ENCODE measurements at regions not wholly inside any gene's neighbourhood (a gene's known extent, or its start where the extent isn't known, plus 50 kb on each side); places are given as distances from the start of the nearest gene placed in this dataset.

DNA sequence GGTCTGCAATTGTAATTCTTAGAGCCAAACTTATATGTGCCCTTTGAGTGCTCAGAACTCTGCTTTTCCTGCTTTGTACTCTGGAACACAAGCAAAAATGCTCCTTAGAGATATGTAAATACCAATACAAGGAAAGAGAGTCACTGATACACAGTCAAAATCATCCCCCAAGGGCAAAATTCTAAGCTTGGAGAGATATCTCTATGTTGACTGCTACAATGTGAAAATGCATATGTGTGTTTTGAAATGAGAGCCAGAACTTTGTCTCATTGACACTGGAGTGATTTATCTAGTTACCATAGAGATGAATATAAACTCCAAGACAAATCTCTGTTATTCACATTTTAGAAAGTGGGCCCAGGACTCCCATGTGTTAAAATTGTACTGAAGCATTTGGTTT, 494.8 kb upstream of the SLITRK1 start:
- Histone ChIP-seq H3K9me3 (no peaks in the 10 kb centered on the region), H3K4me1 (no peaks in the 10 kb centered on the region), H3K36me3 (no peaks in the 10 kb centered on the region), H3K27me3 (no peaks in the 10 kb centered on the region), H3K27ac (no peak overlapping the region), H3K4me3 (no peak overlapping the region)
- TF ChIP-seq, protein P1, sequence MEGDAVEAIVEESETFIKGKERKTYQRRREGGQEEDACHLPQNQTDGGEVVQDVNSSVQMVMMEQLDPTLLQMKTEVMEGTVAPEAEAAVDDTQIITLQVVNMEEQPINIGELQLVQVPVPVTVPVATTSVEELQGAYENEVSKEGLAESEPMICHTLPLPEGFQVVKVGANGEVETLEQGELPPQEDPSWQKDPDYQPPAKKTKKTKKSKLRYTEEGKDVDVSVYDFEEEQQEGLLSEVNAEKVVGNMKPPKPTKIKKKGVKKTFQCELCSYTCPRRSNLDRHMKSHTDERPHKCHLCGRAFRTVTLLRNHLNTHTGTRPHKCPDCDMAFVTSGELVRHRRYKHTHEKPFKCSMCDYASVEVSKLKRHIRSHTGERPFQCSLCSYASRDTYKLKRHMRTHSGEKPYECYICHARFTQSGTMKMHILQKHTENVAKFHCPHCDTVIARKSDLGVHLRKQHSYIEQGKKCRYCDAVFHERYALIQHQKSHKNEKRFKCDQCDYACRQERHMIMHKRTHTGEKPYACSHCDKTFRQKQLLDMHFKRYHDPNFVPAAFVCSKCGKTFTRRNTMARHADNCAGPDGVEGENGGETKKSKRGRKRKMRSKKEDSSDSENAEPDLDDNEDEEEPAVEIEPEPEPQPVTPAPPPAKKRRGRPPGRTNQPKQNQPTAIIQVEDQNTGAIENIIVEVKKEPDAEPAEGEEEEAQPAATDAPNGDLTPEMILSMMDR (IDR thresholded peaks at IDR 0.05 in 4 of 5, conservative IDR thresholded peaks at IDR 0.05 in 1 of 5): no peak
- TF ChIP-seq POLR2A (IDR thresholded peaks at IDR 0.05): no peak
- DNase-seq (no peak), ATAC-seq (no peak)
- in situ Hi-C loops (cut with MboI; ENCODE audit: low sequenced_read_pairs in 4 of 4) (no loop called here), intact Hi-C loops (cut with DNase I; ENCODE audit: low total_unique reads) (no loop called here)

DNA sequence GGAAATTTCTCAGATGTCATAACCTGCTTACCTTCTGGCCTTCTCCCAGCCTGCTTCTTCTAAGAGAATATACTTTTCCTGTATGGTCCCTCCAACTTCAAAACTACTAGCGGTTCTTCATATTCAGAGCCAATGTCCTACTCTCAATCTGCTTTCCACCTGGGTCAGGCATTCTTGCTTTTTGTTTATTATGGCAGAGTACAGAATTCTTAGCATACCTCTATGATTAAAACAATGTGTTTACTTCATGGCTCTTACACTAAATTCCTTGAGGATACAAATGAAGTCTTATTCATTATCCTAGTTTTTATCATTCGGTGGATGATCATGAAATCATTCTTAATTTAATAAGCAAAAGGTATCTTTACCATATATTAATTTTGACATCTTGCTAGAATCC, 484.2 kb upstream of the SLITRK1 start:
- H3K9me3 ChIP-seq: no peaks in the 10 kb centered on the region
- intact Hi-C loops (cut with DNase I; ENCODE audit: low total_unique reads) (no loop called here), in situ Hi-C loops (cut with MboI; ENCODE audit: low sequenced_read_pairs in 4 of 4) (no loop called here)
- no peak overlapping the region for H3K27ac ChIP-seq
- DNase-seq (no peak), ATAC-seq (no peak)
- H3K36me3 ChIP-seq: no peaks in the 10 kb centered on the region
- TF ChIP-seq, protein P1 (IDR thresholded peaks at IDR 0.05 in 4 of 5, conservative IDR thresholded peaks at IDR 0.05 in 1 of 5): no peak
- TF ChIP-seq POLR2A (IDR thresholded peaks at IDR 0.05): no peak
- H3K4me3 ChIP-seq: no peak overlapping the region
- H3K4me1 ChIP-seq: no peaks in the 10 kb centered on the region
- no peaks in the 10 kb centered on the region for H3K27me3 ChIP-seq

DNA sequence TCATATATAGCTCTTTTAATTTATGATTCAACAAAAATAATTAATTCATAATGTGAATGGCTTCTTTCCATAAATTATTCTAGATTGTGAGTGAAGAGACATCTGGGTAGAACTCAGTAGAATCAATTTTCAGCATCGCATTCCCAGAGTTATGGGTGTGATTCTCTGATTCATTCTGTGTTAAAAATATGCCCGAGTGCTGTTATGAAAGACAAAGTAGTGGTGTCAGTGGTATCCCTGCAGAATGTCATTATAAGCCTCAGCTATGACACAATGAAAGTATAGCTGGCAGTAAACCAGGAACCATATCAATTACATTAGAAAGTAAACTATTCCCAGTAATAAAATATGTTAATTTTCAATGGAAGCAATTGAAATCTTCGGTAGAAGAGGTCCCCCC, 480.5 kb upstream of the SLITRK1 start:
- Histone ChIP-seq H3K4me1 (no peaks in the 10 kb centered on the region), H3K36me3 (no peaks in the 10 kb centered on the region), H3K27me3 (no peaks in the 10 kb centered on the region), H3K9me3 (no peaks in the 10 kb centered on the region), H3K27ac (no peak overlapping the region), H3K4me3 (no peak overlapping the region)
- in situ Hi-C loops (cut with MboI; ENCODE audit: low sequenced_read_pairs in 4 of 4): no loop called here
- DNase-seq: no peak
- TF ChIP-seq, protein P1 (IDR thresholded peaks at IDR 0.05 in 4 of 5, conservative IDR thresholded peaks at IDR 0.05 in 1 of 5): no peak
- no peak for TF ChIP-seq POLR2A (IDR thresholded peaks at IDR 0.05)
- ATAC-seq: no peak
- intact Hi-C loops (cut with DNase I; ENCODE audit: low total_unique reads): no loop called here

DNA sequence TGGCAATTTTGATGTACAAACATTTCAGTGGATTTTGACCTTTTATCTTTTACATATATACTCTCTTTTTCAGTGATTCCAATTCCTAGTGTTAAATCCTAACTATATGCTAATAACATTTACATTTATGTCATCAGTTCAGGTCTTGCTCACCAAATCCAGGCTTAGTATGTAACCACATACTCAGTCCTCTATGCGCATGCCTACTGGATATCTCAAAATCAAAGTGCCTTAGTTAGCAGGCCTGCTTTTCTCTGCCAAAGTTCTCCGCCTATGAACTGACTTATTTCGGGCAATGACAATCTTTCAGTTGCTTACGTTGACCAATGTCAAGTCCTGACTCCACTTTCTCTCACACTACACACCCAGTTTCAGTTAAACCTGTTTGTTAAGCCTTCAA, 478.5 kb upstream of the SLITRK1 start:
- H3K36me3 ChIP-seq: no peaks in the 10 kb centered on the region
- H3K4me1 ChIP-seq: no peaks in the 10 kb centered on the region
- in situ Hi-C loops (cut with MboI; ENCODE audit: low sequenced_read_pairs in 4 of 4): no loop called here
- ATAC-seq (no peak), DNase-seq (no peak)
- no peak overlapping the region for H3K27ac ChIP-seq
- intact Hi-C loops (cut with DNase I; ENCODE audit: low total_unique reads): no loop called here
- TF ChIP-seq POLR2A (IDR thresholded peaks at IDR 0.05): no peak
- TF ChIP-seq, protein P1 (IDR thresholded peaks at IDR 0.05 in 4 of 5, conservative IDR thresholded peaks at IDR 0.05 in 1 of 5): no peak
- no peak overlapping the region for H3K4me3 ChIP-seq
- no peaks in the 10 kb centered on the region for H3K27me3 ChIP-seq
- no peaks in the 10 kb centered on the region for H3K9me3 ChIP-seq

DNA sequence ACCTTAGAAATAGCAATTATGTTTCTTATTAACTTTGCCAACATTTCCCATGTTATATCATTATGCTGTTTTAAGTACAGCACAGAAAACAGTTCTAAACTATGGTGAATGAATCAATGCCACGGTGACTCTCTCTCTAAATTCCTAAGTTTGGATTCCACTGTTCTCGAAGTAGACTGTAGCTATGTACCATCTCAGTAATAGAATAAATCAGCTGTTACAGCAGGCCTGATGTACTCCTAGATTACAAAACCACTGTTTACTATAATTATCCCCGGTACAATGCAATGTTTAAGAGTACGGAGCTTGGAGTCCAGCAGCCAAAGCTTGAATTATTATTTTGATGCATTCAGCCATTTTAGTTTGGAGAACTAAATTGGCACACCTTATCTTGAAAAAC, 476.3 kb upstream of the SLITRK1 start:
- DNase-seq (no peak), ATAC-seq (no peak)
- Histone ChIP-seq H3K4me3 (no peak overlapping the region), H3K36me3 (no peaks in the 10 kb centered on the region), H3K4me1 (no peaks in the 10 kb centered on the region), H3K9me3 (no peaks in the 10 kb centered on the region), H3K27ac (no peak overlapping the region), H3K27me3 (no peaks in the 10 kb centered on the region)
- intact Hi-C loops (cut with DNase I; ENCODE audit: low total_unique reads) (no loop called here), in situ Hi-C loops (cut with MboI; ENCODE audit: low sequenced_read_pairs in 4 of 4) (no loop called here)
- TF ChIP-seq, protein P1 (IDR thresholded peaks at IDR 0.05 in 4 of 5, conservative IDR thresholded peaks at IDR 0.05 in 1 of 5): no peak
- TF ChIP-seq POLR2A (IDR thresholded peaks at IDR 0.05): no peak
